Progenitor cell of endocrine pancreas (in vitro differentiated cells): ENCODE measurements at regions not wholly inside any gene's neighbourhood (a gene's known extent, or its start where the extent isn't known, plus 50 kb on each side); places are given as distances from the start of the nearest gene placed in this dataset.

Source experiments
- DNase-seq: peaks from one replicate; pipeline ENCODE4 v3.0.0; 2021; ENCODE audit warnings: low spot score; ENCODE audit not compliant: unreplicated experiment
- H3K27ac Mint-ChIP-seq: 2 replicates; pipeline ENCODE4 v1.8.0; 2021; ENCODE audit warnings: mild to moderate bottlenecking, moderate library complexity, mixed read lengths
- H3K27me3 Mint-ChIP-seq: 2 replicates; pipeline ENCODE4 v1.8.0; 2021; ENCODE audit warnings: mixed read lengths
- H3K36me3 Mint-ChIP-seq: 2 replicates; pipeline ENCODE4 v1.8.0; 2022; ENCODE audit warnings: mixed read lengths; ENCODE audit not compliant: insufficient read depth
- H3K4me1 Mint-ChIP-seq: 2 replicates; pipeline ENCODE4 v1.8.0; 2021; ENCODE audit warnings: low read depth, mixed read lengths
- H3K4me3 Mint-ChIP-seq: 2 replicates; pipeline ENCODE4 v1.8.0; 2021; ENCODE audit warnings: low read depth, mild to moderate bottlenecking, moderate library complexity, mixed read lengths
- H3K9me3 Mint-ChIP-seq: 2 replicates; pipeline ENCODE4 v1.8.0; 2021; ENCODE audit warnings: low read depth, mixed read lengths
- CTCF ChIP-seq: fragments of 200-600 bp; sonication (generic); IDR thresholded peaks from one replicate; pipeline ENCODE4 v1.5.0; 2021; ENCODE audit warnings: antibody characterized with exemption, mild to moderate bottlenecking; ENCODE audit not compliant: unreplicated experiment

GRCh38 chr11:130710497-130711012, 205.7 kb downstream of the SNX19 start:
- Mint-ChIP-seq H3K4me1 (no peaks in the 10 kb centered on the region), H3K9me3 (peaks cover 10% of the 10 kb centered on the region), H3K27ac (no peak overlapping the region), H3K4me3 (no peak overlapping the region), H3K27me3 (peaks cover 19% of the 10 kb centered on the region), H3K36me3 (no peaks in the 10 kb centered on the region)
- DNase-seq: no peak
- TF ChIP-seq CTCF: no peak

- no peaks in the 10 kb centered on the region for H3K4me1 Mint-ChIP-seq
- H3K27ac Mint-ChIP-seq: no peak overlapping the region
- H3K4me3 Mint-ChIP-seq: no peak overlapping the region
- peaks cover 10% of the 10 kb centered on the region for H3K9me3 Mint-ChIP-seq
- peaks cover 20% of the 10 kb centered on the region for H3K27me3 Mint-ChIP-seq
- no peaks in the 10 kb centered on the region for H3K36me3 Mint-ChIP-seq
- TF ChIP-seq CTCF: no peak
- DNase-seq: no peak
Measured at GRCh38 chr11:130711193-130711592, 205.1 kb downstream of the SNX19 start.

- Mint-ChIP-seq H3K9me3 (peaks cover 10% of the 10 kb centered on the region), H3K4me1 (no peaks in the 10 kb centered on the region), H3K27me3 (peaks cover 28% of the 10 kb centered on the region), H3K36me3 (no peaks in the 10 kb centered on the region), H3K27ac (no peak overlapping the region), H3K4me3 (no peak overlapping the region)
- no peak for DNase-seq
- no peak for TF ChIP-seq CTCF
Measured at GRCh38 chr11:130712480-130712879, 203.8 kb downstream of the SNX19 start.

DNA sequence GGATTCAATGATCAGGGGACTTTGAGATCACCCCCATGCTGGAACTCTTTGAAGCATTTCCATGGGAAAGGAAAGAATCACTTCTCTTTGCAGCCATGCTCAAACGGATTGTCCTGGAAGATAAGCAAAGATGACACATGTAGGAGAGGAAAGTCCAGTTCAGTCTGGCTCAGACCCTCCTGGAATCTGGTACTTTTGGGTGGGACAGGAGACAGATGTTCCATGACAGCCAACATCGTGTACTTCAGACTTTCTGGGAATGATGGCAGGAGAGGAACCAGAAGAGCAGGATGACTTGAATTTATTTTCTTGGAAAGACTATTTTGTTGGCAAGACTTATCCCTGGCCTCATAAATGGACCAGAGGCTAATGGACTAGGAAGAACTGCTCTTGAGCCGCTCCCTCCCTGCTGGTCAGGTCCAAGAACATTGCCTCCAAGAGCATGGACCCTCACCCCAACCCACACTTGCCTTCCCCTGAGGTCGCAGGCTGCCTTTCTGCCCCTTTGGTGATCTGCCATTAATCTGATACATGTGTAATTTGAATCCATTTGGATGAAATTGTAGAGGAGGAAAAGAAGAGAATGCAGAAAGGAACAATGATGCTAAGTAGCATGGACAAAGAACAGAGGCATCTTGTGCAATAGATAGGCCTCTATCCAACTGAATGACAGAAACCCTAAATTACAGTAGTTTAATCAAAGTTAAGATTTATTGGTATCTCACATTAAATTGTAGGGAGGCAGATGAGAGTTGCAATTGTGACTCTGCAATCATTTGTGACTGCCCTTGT, 201.0 kb downstream of the SNX19 start:
- Mint-ChIP-seq H3K27ac (no peak overlapping the region), H3K4me1 (peaks cover 7% of the 10 kb centered on the region), H3K27me3 (peaks cover 31% of the 10 kb centered on the region), H3K9me3 (no peaks in the 10 kb centered on the region), H3K36me3 (no peaks in the 10 kb centered on the region), H3K4me3 (no peak overlapping the region)
- no peak for TF ChIP-seq CTCF
- DNase-seq: no peak

- H3K27me3 Mint-ChIP-seq: peaks cover 31% of the 10 kb centered on the region
- H3K27ac Mint-ChIP-seq: no peak overlapping the region
- H3K36me3 Mint-ChIP-seq: no peaks in the 10 kb centered on the region
- no peaks in the 10 kb centered on the region for H3K9me3 Mint-ChIP-seq
- no peak for TF ChIP-seq CTCF
- no peak overlapping the region for H3K4me3 Mint-ChIP-seq
- peaks cover 7% of the 10 kb centered on the region for H3K4me1 Mint-ChIP-seq
- DNase-seq: no peak
Measured at GRCh38 chr11:130715877-130716220, 200.4 kb downstream of the SNX19 start.
